ENCODE measurements at regions not wholly inside any gene's neighbourhood (a gene's known extent, or its start where the extent isn't known, plus 50 kb on each side); places are given as distances from the start of the nearest gene placed in this dataset.

- Histone ChIP-seq H3K27me3 (replicated peaks; ENCODE audit: insufficient read depth) (no peaks in the 10 kb centered on the region), H3K27ac (no peak overlapping the region), H3K4me1 (ENCODE audit: control insufficient read depth in 1 of 2, low read depth in 2 of 2) (no peaks in the 10 kb centered on the region), H3K36me3 (no peaks in the 10 kb centered on the region), H3K9me3 (no peaks in the 10 kb centered on the region), H3K4me3 (no peak overlapping the region)
- ATAC-seq (ENCODE audit: insufficient number of reproducible peaks, low FRiP score, low read depth) = no peak
- no peak for DNase-seq (ENCODE audit: low spot score)
- no peak for TF ChIP-seq CTCF (IDR thresholded peaks at IDR 0.05)
Measured at GRCh38 chr2:234546770-234547169, 49.9 kb upstream of the ARL4C start.
